WTC11 (cell line): ENCODE measurements at regions not wholly inside any gene's neighbourhood (a gene's known extent, or its start where the extent isn't known, plus 50 kb on each side); places are given as distances from the start of the nearest gene placed in this dataset.

Source experiments
- ATAC-seq: fragments of 200-7000 bp; cut with Tn5 transposase; 2 replicates; pipeline ENCODE4 v1.10.0; 2021; ENCODE audit warnings: mild to moderate bottlenecking, moderate library complexity
- CTCF ChIA-PET: fragments of 300-600 bp; sonication (Branson Sonifier 250); formaldehyde crosslinking; loops from one replicate; lab custom pipeline; 2021; ENCODE audit warnings: antibody characterized with exemption; lab: Charles Lee
- POLR2A ChIA-PET: fragments of 350-600 bp; sonication (Branson Sonifier 250); formaldehyde crosslinking; loops from one replicate; lab custom pipeline; 2021; ENCODE audit warnings: antibody characterized with exemption; lab: Charles Lee
- DNase-seq: peaks from one replicate; pipeline ENCODE4 v3.0.0; 2021; ENCODE audit warnings: low spot score
- H3K27ac Mint-ChIP-seq: 2 replicates; pipeline ENCODE4 v1.8.0; 2021; ENCODE audit warnings: mixed read lengths
- H3K27me3 Mint-ChIP-seq: 2 replicates; pipeline ENCODE4 v1.8.0; 2021; ENCODE audit warnings: low read depth, mild to moderate bottlenecking, moderate library complexity, mixed read lengths
- H3K36me3 Mint-ChIP-seq: 2 replicates; pipeline ENCODE4 v1.8.0; 2021; ENCODE audit warnings: mixed read lengths
- H3K4me1 Mint-ChIP-seq: 2 replicates; pipeline ENCODE4 v1.8.0; 2022; ENCODE audit warnings: mixed read lengths
- H3K4me3 Mint-ChIP-seq: 2 replicates; pipeline ENCODE4 v1.8.0; 2021; ENCODE audit warnings: mild to moderate bottlenecking, moderate library complexity, mixed read lengths
- H3K9me3 Mint-ChIP-seq: 2 replicates; pipeline ENCODE4 v1.8.0; 2021; ENCODE audit warnings: mixed read lengths
- CREB1 ChIP-seq: sonication (generic); formaldehyde crosslinking; IDR thresholded peaks from 2 replicates; pipeline ENCODE4 v1.8.0; 2023; ENCODE audit warnings: mild to moderate bottlenecking, missing genetic modification reagents
- CREM ChIP-seq: sonication (generic); formaldehyde crosslinking; IDR thresholded peaks from 2 replicates; pipeline ENCODE4 v1.8.1; 2022; ENCODE audit warnings: mild to moderate bottlenecking, missing genetic modification reagents, moderate library complexity
- E2F1 ChIP-seq: sonication (generic); formaldehyde crosslinking; IDR thresholded peaks from 2 replicates; pipeline ENCODE4 v1.8.0; 2022; ENCODE audit warnings: mild to moderate bottlenecking, missing genetic modification reagents
- ESRRA ChIP-seq: sonication (generic); formaldehyde crosslinking; IDR thresholded peaks from 2 replicates; pipeline ENCODE4 v1.8.1; 2022; ENCODE audit warnings: mild to moderate bottlenecking, missing genetic modification reagents, borderline replicate concordance
- FOXJ3 ChIP-seq: sonication (generic); formaldehyde crosslinking; IDR thresholded peaks from 2 replicates; pipeline ENCODE4 v1.9.0; 2021; ENCODE audit warnings: missing genetic modification reagents, mild to moderate bottlenecking, borderline replicate concordance
- FOXK1 ChIP-seq: sonication (generic); formaldehyde crosslinking; IDR thresholded peaks from 2 replicates; pipeline ENCODE4 v1.8.0; 2022; ENCODE audit warnings: mild to moderate bottlenecking, moderate library complexity, missing genetic modification reagents
- GRHL2 ChIP-seq: fragments of 250-450 bp; sonication (Bioruptor Pico); IDR thresholded peaks from 2 replicates; pipeline ENCODE4 v1.8.0; 2022; ENCODE audit warnings: mild to moderate bottlenecking, moderate library complexity; ENCODE audit not compliant: insufficient replicate concordance, severe bottlenecking
- IRF2 ChIP-seq: sonication (generic); formaldehyde crosslinking; IDR thresholded peaks from 2 replicates; pipeline ENCODE4 v1.8.0; 2022; ENCODE audit warnings: low read depth, missing genetic modification reagents, borderline replicate concordance
- JUN ChIP-seq: sonication (generic); formaldehyde crosslinking; IDR thresholded peaks from 2 replicates; pipeline ENCODE4 v1.8.0; 2023; ENCODE audit warnings: mild to moderate bottlenecking, missing genetic modification reagents
- NFE2L1 ChIP-seq: sonication (generic); formaldehyde crosslinking; IDR thresholded peaks from 2 replicates; pipeline ENCODE4 v1.8.1; 2023; ENCODE audit warnings: missing genetic modification reagents
- RORB ChIP-seq: fragments of 250-450 bp; sonication (Bioruptor Pico); IDR thresholded peaks from 2 replicates; pipeline ENCODE4 v1.9.0; 2021; ENCODE audit warnings: mild to moderate bottlenecking
- SOX15 ChIP-seq: fragments of 250-450 bp; sonication (Bioruptor Pico); IDR thresholded peaks from 2 replicates; pipeline ENCODE4 v1.9.0; 2021; ENCODE audit warnings: mild to moderate bottlenecking
- TEAD4 ChIP-seq: sonication (generic); formaldehyde crosslinking; IDR thresholded peaks from 2 replicates; pipeline ENCODE4 v1.8.0; 2022; ENCODE audit warnings: mild to moderate bottlenecking, missing genetic modification reagents
- TP53 ChIP-seq: sonication (generic); formaldehyde crosslinking; IDR thresholded peaks from 2 replicates; pipeline ENCODE4 v1.8.1; 2023; ENCODE audit warnings: mild to moderate bottlenecking, missing genetic modification reagents
- ZNF219 ChIP-seq: sonication (generic); formaldehyde crosslinking; IDR thresholded peaks from 2 replicates; pipeline ENCODE4 v1.8.0; 2023; ENCODE audit warnings: missing genetic modification reagents, mild to moderate bottlenecking, borderline replicate concordance
- ZNF263 ChIP-seq: sonication (generic); formaldehyde crosslinking; IDR thresholded peaks from 2 replicates; pipeline ENCODE4 v1.8.1; 2022; ENCODE audit warnings: low read depth, mild to moderate bottlenecking, moderate library complexity, missing genetic modification reagents
- ZNF281 ChIP-seq: sonication (generic); formaldehyde crosslinking; IDR thresholded peaks from 2 replicates; pipeline ENCODE4 v1.8.0; 2023; ENCODE audit warnings: mild to moderate bottlenecking, missing genetic modification reagents
- ZNF532 ChIP-seq: fragments of 250-450 bp; sonication (Bioruptor Pico); IDR thresholded peaks from 2 replicates; pipeline ENCODE4 v1.9.0; 2021; ENCODE audit warnings: mild to moderate bottlenecking, borderline replicate concordance
- ZSCAN18 ChIP-seq: fragments of 250-450 bp; sonication (Bioruptor Pico); IDR thresholded peaks from 2 replicates; pipeline ENCODE4 v2.1.2; 2022; ENCODE audit warnings: mild to moderate bottlenecking, moderate library complexity
- TF ChIP-seq, protein P1 (sequence below): sonication (generic); formaldehyde crosslinking; IDR thresholded peaks from 2 replicates; pipeline ENCODE4 v1.8.1; 2023; ENCODE audit warnings: mild to moderate bottlenecking, missing genetic modification reagents, moderate library complexity
- TF ChIP-seq, protein P2 (sequence below): fragments of 250-450 bp; sonication (Bioruptor Pico); IDR thresholded peaks from 2 replicates; pipeline ENCODE4 v1.9.0; 2021; ENCODE audit warnings: mild to moderate bottlenecking

DNA sequence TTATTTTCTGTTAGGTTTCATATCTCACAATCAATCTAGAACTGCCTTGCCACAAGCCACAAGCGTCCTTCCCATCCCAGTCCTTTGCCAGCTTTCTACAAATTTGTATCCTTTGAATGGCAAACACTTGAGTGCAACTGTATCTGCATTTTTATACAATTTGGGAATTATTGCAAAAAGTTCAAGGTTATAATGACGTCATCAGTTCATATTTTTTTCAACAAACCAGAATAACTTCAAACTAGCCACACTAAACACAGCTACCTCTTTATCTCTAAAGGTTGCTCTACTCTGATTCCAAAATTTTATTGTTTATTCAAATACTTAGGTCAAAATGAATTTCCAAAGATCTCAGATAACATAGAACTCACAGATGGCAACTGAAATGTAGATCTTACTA lies 877.1 kb downstream of the TMEM182 start:
- Mint-ChIP-seq H3K4me1 (no peaks in the 10 kb centered on the region), H3K27me3 (no peaks in the 10 kb centered on the region), H3K9me3 (peaks cover 7% of the 10 kb centered on the region; the same call in 1 of the 2 replicates)
- no peak for DNase-seq
- CTCF ChIA-PET = no interaction called here
- POLR2A ChIA-PET = no interaction called here
- TF ChIP-seq ZSCAN18 (CRISPR knock-in tag) (no peak), JUN (CRISPR knock-in tag) (no peak), GRHL2 (no peak), TEAD4 (no peak), ZNF219 (CRISPR knock-in tag) (no peak), TP53 (no peak), CREB1 (CRISPR knock-in tag) (no peak), FOXK1 (CRISPR knock-in tag) (no peak), FOXJ3 (CRISPR knock-in tag) (no peak), ZNF281 (CRISPR knock-in tag) (no peak), IRF2 (CRISPR knock-in tag) (no peak), ESRRA (CRISPR knock-in tag) (no peak), SOX15 (CRISPR knock-in tag) (no peak), CREM (no peak), E2F1 (no peak)
- TF ChIP-seq, protein P1, sequence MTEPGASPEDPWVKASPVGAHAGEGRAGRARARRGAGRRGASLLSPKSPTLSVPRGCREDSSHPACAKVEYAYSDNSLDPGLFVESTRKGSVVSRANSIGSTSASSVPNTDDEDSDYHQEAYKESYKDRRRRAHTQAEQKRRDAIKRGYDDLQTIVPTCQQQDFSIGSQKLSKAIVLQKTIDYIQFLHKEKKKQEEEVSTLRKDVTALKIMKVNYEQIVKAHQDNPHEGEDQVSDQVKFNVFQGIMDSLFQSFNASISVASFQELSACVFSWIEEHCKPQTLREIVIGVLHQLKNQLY (CRISPR knock-in tag) = no peak
- TF ChIP-seq, protein P2, sequence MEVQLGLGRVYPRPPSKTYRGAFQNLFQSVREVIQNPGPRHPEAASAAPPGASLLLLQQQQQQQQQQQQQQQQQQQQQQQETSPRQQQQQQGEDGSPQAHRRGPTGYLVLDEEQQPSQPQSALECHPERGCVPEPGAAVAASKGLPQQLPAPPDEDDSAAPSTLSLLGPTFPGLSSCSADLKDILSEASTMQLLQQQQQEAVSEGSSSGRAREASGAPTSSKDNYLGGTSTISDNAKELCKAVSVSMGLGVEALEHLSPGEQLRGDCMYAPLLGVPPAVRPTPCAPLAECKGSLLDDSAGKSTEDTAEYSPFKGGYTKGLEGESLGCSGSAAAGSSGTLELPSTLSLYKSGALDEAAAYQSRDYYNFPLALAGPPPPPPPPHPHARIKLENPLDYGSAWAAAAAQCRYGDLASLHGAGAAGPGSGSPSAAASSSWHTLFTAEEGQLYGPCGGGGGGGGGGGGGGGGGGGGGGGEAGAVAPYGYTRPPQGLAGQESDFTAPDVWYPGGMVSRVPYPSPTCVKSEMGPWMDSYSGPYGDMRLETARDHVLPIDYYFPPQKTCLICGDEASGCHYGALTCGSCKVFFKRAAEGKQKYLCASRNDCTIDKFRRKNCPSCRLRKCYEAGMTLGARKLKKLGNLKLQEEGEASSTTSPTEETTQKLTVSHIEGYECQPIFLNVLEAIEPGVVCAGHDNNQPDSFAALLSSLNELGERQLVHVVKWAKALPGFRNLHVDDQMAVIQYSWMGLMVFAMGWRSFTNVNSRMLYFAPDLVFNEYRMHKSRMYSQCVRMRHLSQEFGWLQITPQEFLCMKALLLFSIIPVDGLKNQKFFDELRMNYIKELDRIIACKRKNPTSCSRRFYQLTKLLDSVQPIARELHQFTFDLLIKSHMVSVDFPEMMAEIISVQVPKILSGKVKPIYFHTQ (CRISPR knock-in tag) = no peak
- TF ChIP-seq, all 79 proteins: peak for 0
- Mint-ChIP-seq H3K27ac (no peak overlapping the region), H3K36me3 (no peaks in the 10 kb centered on the region), H3K4me3 (no peak overlapping the region)
- ATAC-seq = no peak

- Mint-ChIP-seq H3K27ac (no peak overlapping the region), H3K27me3 (no peaks in the 10 kb centered on the region), H3K4me3 (no peak overlapping the region), H3K36me3 (no peaks in the 10 kb centered on the region), H3K9me3 (peaks cover 6% of the 10 kb centered on the region), H3K4me1 (no peaks in the 10 kb centered on the region)
- POLR2A ChIA-PET = no interaction called here
- CTCF ChIA-PET = interaction anchor here (0.8 kb wide), 1 partner anchor 495 kb away, joined by 3 read pairs; no protein-coding TSS in a partner anchor
- no peak for ATAC-seq
- DNase-seq = no peak
- TF ChIP-seq ZNF532 (CRISPR knock-in tag) (no peak), RORB (CRISPR knock-in tag) (no peak), NFE2L1 (CRISPR knock-in tag) (no peak), ZNF281 (CRISPR knock-in tag) (no peak), ZNF263 (no peak)
Observed at GRCh38 chr2:103656558-103656957, 894.7 kb downstream of the TMEM182 start.
